Kidney (tissue), 13 donors: ENCODE measurements at regions not wholly inside any gene's neighbourhood (a gene's known extent, or its start where the extent isn't known, plus 50 kb on each side); places are given as distances from the start of the nearest gene placed in this dataset.

ENCODE experiments used
- DNase-seq, 5 donors: peaks; one replicate each; pipeline ENCODE4 v3.0.0-alpha.2; 2013 to 2020
- FAIRE-seq: peaks from 2 replicates; lab custom pipeline; 2012; peaks lifted over from hg19 to GRCh38; lab: Jason Lieb, UNC
- H3K27ac ChIP-seq, 2 donors: one replicate each; pipeline ENCODE4 v1.7.0; 2013; ENCODE audit warnings: low read depth in 2 of 2, low read length in 2 of 2, inconsistent platforms in 1 of 2
- H3K27me3 ChIP-seq: one replicate; pipeline ENCODE4 v1.7.1; 2013; ENCODE audit warnings: low read length, inconsistent platforms; ENCODE audit not compliant: control insufficient read depth, insufficient read depth
- H3K36me3 ChIP-seq, 3 donors: one replicate each; pipeline versions ENCODE4 v1.7.0 to v1.7.1; 2013; ENCODE audit warnings: low read length in 3 of 3, control low read depth in 1 of 3, inconsistent platforms in 1 of 3; ENCODE audit not compliant: insufficient read depth in 3 of 3, control insufficient read depth in 2 of 3
- H3K4me1 ChIP-seq, 3 donors: one replicate each; pipeline versions ENCODE4 v1.7.0 to v1.7.1; 2013; ENCODE audit warnings: low read length in 3 of 3, inconsistent platforms in 1 of 3, low read depth in 1 of 3; ENCODE audit not compliant: control insufficient read depth in 2 of 3, insufficient read depth in 2 of 3
- H3K4me3 ChIP-seq, 3 donors: one replicate each; pipeline versions ENCODE4 v1.7.0 to v1.8.1; 2013; ENCODE audit warnings: low read length in 3 of 3, control low read depth in 1 of 3, inconsistent platforms in 1 of 3
- H3K9ac ChIP-seq, 3 donors: one replicate each; pipeline versions ENCODE4 v1.7.0 to v1.7.1; 2013; ENCODE audit warnings: low read length in 3 of 3, control low read depth in 1 of 3, inconsistent platforms in 1 of 3
- H3K9me3 ChIP-seq, 3 donors: one replicate each; pipeline versions ENCODE4 v1.7.0 to v1.7.1; 2013; ENCODE audit warnings: low read length in 3 of 3, control low read depth in 1 of 3, inconsistent platforms in 1 of 3; ENCODE audit not compliant: control insufficient read depth in 2 of 3, insufficient read depth in 1 of 3
- CTCF ChIP-seq: IDR thresholded peaks from 3 replicates; pipeline ENCODE4 v1.5.1; 2012; ENCODE audit warnings: mild to moderate bottlenecking, moderate library complexity, borderline replicate concordance; ENCODE audit not compliant: insufficient read depth; ENCODE audit errors: extremely low read depth
- intact Hi-C: fragments of 100-400 bp; cut with DNase I; formaldehyde crosslinking; loops from one replicate; pipeline ENCODE4 v1.11.1; 2022
- donor health status: control.
- donor health status: control.
- donor health status: control.
- donor health status: control.
- donor health status: control.
- donor health status: DM: yes; HTN: yes; CAD: no.
- donor health status: Normal renal cell carcinoma (clear cell type).

DNA sequence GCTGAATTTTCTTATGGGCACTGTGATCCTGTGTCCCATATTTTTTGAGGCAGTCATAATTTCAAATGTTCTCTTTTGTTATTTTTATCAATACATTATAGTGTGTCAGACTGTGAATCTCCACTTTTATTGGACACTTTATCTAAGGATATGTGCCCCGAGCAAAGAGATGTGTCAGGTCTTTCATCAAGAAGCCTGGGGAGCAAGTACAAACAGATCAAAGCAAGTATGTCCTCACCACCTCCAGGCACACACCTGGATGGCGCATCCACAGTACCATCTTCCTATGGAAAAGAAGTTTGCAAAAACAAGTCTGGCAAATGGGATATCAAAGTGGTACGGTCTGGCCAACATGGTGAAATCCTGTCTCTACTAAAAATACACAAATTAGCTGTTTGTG lies 81.0 kb upstream of the ZNF236 start:
- Histone ChIP-seq H3K36me3 (no peaks in the 10 kb centered on the region), H3K9me3 (no peaks in the 10 kb centered on the region), H3K4me3 (no peak overlapping the region), H3K27me3 (no peaks in the 10 kb centered on the region), H3K9ac (no peak overlapping the region), H3K4me1 (no peaks in the 10 kb centered on the region), H3K27ac (no peak overlapping the region)
- TF ChIP-seq CTCF: no peak
- intact Hi-C loops: no loop called here
- DNase-seq: no peak
- no peak for FAIRE-seq

DNA sequence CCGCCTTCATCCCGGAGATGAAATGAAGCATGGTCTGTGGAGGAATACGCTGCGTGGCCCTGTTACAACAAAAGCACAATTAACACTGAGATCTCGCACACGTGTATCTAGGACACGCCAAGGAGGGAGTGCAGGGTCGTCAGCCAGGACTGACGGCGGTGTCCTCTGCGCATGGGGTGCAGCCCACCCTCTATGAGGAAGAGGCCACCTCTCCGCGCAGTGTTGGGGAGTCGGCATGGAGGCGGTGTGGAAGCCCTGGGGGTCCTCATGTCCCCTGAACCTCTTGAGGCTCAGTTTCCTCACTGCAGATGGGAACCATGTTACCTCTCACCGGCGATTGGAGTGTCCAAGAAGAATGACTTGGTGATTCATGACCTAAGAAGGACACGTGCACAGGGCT lies 86.0 kb upstream of the ZNF236 start:
- H3K27ac ChIP-seq: no peak overlapping the region
- intact Hi-C loops: no loop called here
- TF ChIP-seq CTCF: no peak
- no peaks in the 10 kb centered on the region for H3K4me1 ChIP-seq
- no peak for DNase-seq
- H3K9me3 ChIP-seq: no peaks in the 10 kb centered on the region
- no peaks in the 10 kb centered on the region for H3K27me3 ChIP-seq
- H3K9ac ChIP-seq: no peak overlapping the region
- no peaks in the 10 kb centered on the region for H3K36me3 ChIP-seq
- FAIRE-seq: no peak
- no peak overlapping the region for H3K4me3 ChIP-seq

DNA sequence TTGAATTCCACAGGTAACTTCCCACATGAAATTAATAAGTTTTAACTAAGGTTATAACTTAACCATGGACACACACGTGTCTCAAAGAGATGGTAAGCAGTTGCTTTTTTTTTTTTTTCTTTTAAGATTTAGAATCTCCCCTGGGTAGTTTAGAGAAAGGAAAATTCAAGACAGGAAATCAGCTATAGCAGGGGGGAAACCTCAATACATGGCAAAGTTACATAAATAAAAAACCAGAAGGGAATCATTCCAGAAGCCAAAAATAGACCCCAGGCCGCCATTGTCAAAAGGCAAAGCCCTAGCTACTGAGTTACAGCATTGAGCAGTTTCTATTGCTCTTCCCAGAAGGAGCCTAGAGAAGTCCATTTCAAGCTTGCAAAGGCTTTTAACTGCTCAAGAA lies 91.5 kb upstream of the ZNF236 start:
- H3K27me3 ChIP-seq: no peaks in the 10 kb centered on the region
- H3K9me3 ChIP-seq: no peaks in the 10 kb centered on the region
- FAIRE-seq (no peak), DNase-seq (no peak)
- H3K4me1 ChIP-seq: no peaks in the 10 kb centered on the region
- intact Hi-C loops: no loop called here
- no peak for TF ChIP-seq CTCF
- no peak overlapping the region for H3K27ac ChIP-seq
- H3K36me3 ChIP-seq: no peaks in the 10 kb centered on the region
- no peak overlapping the region for H3K4me3 ChIP-seq
- no peak overlapping the region for H3K9ac ChIP-seq

DNA sequence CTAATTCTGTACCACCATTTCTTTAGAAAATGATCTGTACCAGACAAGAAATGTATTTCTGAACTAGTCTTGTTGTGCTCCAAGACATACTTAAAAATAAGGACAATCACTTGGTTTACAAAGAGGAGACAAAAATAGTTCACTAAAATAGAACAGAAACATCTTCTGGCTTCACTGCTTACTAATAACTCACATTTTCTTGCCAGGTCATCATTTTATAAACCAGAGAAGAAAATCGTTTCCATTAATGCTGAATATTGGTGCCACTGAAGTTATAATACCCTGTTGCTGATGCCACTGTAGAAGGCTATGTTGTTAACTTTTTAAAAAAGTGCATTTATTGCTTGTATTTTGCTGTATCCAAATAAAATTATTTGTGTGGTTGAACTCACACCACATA lies 94.8 kb upstream of the ZNF236 start:
- no peak overlapping the region for H3K27ac ChIP-seq
- DNase-seq (no peak), FAIRE-seq (no peak)
- no peaks in the 10 kb centered on the region for H3K4me1 ChIP-seq
- no peak overlapping the region for H3K9ac ChIP-seq
- TF ChIP-seq CTCF: no peak
- no peaks in the 10 kb centered on the region for H3K9me3 ChIP-seq
- intact Hi-C loops: no loop called here
- H3K4me3 ChIP-seq: no peak overlapping the region
- H3K36me3 ChIP-seq: no peaks in the 10 kb centered on the region
- H3K27me3 ChIP-seq: no peaks in the 10 kb centered on the region
